ENCODE measurements at regions not wholly inside any gene's neighbourhood (a gene's known extent, or its start where the extent isn't known, plus 50 kb on each side); places are given as distances from the start of the nearest gene placed in this dataset.

GRCh38 chr10:130807096-130807495, 504.4 kb downstream of the TCERG1L start:
- TF ChIP-seq CTCF (conservative IDR thresholded peaks at IDR 0.05; ENCODE audit: low read depth, low read length) (no peak), EZH2 (IDR thresholded peaks at IDR 0.05; ENCODE audit: borderline replicate concordance, low read depth, low read length, poor library complexity, severe bottlenecking) (no peak)

Data from A673 (cell line).